Endothelial cell of umbilical vein (primary cell): ENCODE measurements at regions not wholly inside any gene's neighbourhood (a gene's known extent, or its start where the extent isn't known, plus 50 kb on each side); places are given as distances from the start of the nearest gene placed in this dataset.

ENCODE experiments used
- BruUV-seq: library from RNA; stranded (reverse); fragments of 400-500 nt; replicated peaks from 2 replicates; lab custom pipeline; 2021; lab: Mats Ljungman, UMichigan
- CTCF ChIA-PET: fragments of 300-600, 350-600 bp; sonication (Branson Sonifier 250); formaldehyde crosslinking; loops from one replicate; lab custom pipeline; 2021; ENCODE audit warnings: antibody characterized with exemption, inconsistent platforms; lab: Charles Lee
- POLR2A ChIA-PET: fragments of 300-600, 350-600 bp; sonication (Branson Sonifier 250); formaldehyde crosslinking; loops from one replicate; lab custom pipeline; 2021; ENCODE audit warnings: antibody characterized with exemption, inconsistent platforms; lab: Charles Lee
- DNase-seq: peaks from one replicate; pipeline ENCODE4 v3.0.0-alpha.2; 2011; ENCODE audit warnings: low read depth, low spot score
- FAIRE-seq: peaks from 2 replicates; lab custom pipeline; 2011; peaks lifted over from hg19 to GRCh38; lab: Jason Lieb, UNC
- H2AFZ ChIP-seq: 2 replicates; pipeline ENCODE4 v1.6.0; 2012; ENCODE audit warnings: low read depth, low read length, control low read depth, inconsistent platforms
- H3K27ac ChIP-seq: 2 replicates; pipeline ENCODE4 v1.5.1; 2011; ENCODE audit warnings: low read depth, mild to moderate bottlenecking, control low read depth, low read length, moderate library complexity; ENCODE audit not compliant: insufficient read depth
- H3K27me3 ChIP-seq, 2 experiments: 2 replicates each; pipeline versions ENCODE4 v1.6.0 to v1.6.1; 2011; ENCODE audit warnings: low read length in 2 of 2, mixed read lengths in 1 of 2; ENCODE audit not compliant: control insufficient read depth in 2 of 2, insufficient read depth in 2 of 2
- H3K36me3 ChIP-seq, 2 experiments: 2 replicates in 1 of 2; 3 replicates in 1 of 2; pipeline ENCODE4 v1.5.1; 2011; ENCODE audit warnings: low read length in 2 of 2, mild to moderate bottlenecking in 1 of 2, moderate library complexity in 1 of 2; ENCODE audit not compliant: control insufficient read depth in 2 of 2, insufficient read depth in 2 of 2; ENCODE audit errors: extremely low read depth in 1 of 2
- H3K4me1 ChIP-seq: 3 replicates; pipeline ENCODE4 v1.5.1; 2011; ENCODE audit warnings: mild to moderate bottlenecking, low read length; ENCODE audit not compliant: control insufficient read depth, insufficient read depth; ENCODE audit errors: extremely low read depth
- H3K4me2 ChIP-seq: 2 replicates; pipeline ENCODE4 v1.6.1; 2011; ENCODE audit warnings: low read length, control low read depth, mixed read lengths; ENCODE audit not compliant: insufficient read depth
- H3K4me3 ChIP-seq, 3 experiments: fragments of 200-600 bp in 1 of 3; sonication (generic), shearing (Covaris generic) in 1 of 3; replicated peaks in 1 of 3; 2 replicates each; pipeline ENCODE4 v1.5.1; 2011 to 2016; ENCODE audit warnings: control low read depth in 3 of 3, low read length in 3 of 3, mild to moderate bottlenecking in 2 of 3, inconsistent platforms in 1 of 3, low read depth in 1 of 3, moderate library complexity in 1 of 3; ENCODE audit not compliant: insufficient read depth in 1 of 3
- H3K79me2 ChIP-seq: 2 replicates; pipeline ENCODE4 v1.6.0; 2012; ENCODE audit warnings: low read length, inconsistent platforms; ENCODE audit not compliant: control insufficient read depth, insufficient read depth
- H3K9ac ChIP-seq: replicated peaks from 2 replicates; pipeline ENCODE3; 2011; ENCODE audit warnings: low read length, control low read depth; ENCODE audit not compliant: insufficient read depth; ENCODE audit errors: extremely low read depth
- H3K9me1 ChIP-seq: replicated peaks from 3 replicates; pipeline ENCODE4 v1.6.0; 2011; ENCODE audit warnings: mild to moderate bottlenecking, low read length; ENCODE audit not compliant: control insufficient read depth, insufficient read depth; ENCODE audit errors: extremely low read depth
- H3K9me3 ChIP-seq: replicated peaks from 2 replicates; pipeline ENCODE4 v1.5.1; 2012; ENCODE audit warnings: low read length, inconsistent platforms; ENCODE audit not compliant: control insufficient read depth, insufficient read depth
- H4K20me1 ChIP-seq: replicated peaks from 2 replicates; pipeline ENCODE3; 2011; ENCODE audit warnings: mild to moderate bottlenecking, low read length; ENCODE audit not compliant: control insufficient read depth, insufficient read depth; ENCODE audit errors: extremely low read depth
- CTCF ChIP-seq, 2 donors: IDR thresholded peaks; 1 replicate in 1 of 2; 2 replicates in 1 of 2; pipeline ENCODE4 v1.5.1; 2011; ENCODE audit warnings: low read length in 2 of 2, mild to moderate bottlenecking in 2 of 2, moderate library complexity in 2 of 2, control low read depth in 1 of 2, inconsistent platforms in 1 of 2, low read depth in 1 of 2; ENCODE audit not compliant: insufficient read depth in 1 of 2; ENCODE audit errors: extremely low read depth in 1 of 2
- EZH2 ChIP-seq: IDR thresholded peaks from 2 replicates; pipeline ENCODE4 v1.6.1; 2012; ENCODE audit warnings: borderline replicate concordance, low read depth, mild to moderate bottlenecking, moderate library complexity, low read length, inconsistent platforms; ENCODE audit not compliant: severe bottlenecking
- FOS ChIP-seq: IDR thresholded peaks from 2 replicates; pipeline ENCODE4 v1.6.1; 2011; ENCODE audit warnings: mild to moderate bottlenecking, low read length, moderate library complexity, borderline replicate concordance; ENCODE audit not compliant: insufficient read depth
- GATA2 ChIP-seq: IDR thresholded peaks from 2 replicates; pipeline ENCODE4 v1.7.0; 2011; ENCODE audit warnings: low read depth, mild to moderate bottlenecking, moderate library complexity, mixed read lengths, low read length; ENCODE audit not compliant: insufficient read length, insufficient read depth
- JUN ChIP-seq: IDR thresholded peaks from 2 replicates; pipeline ENCODE4 v1.6.1; 2011; ENCODE audit warnings: borderline replicate concordance, low read depth; ENCODE audit not compliant: insufficient read length, insufficient read depth
- MYC ChIP-seq: IDR thresholded peaks from one replicate; pipeline ENCODE4 v1.6.1; 2011; ENCODE audit warnings: mild to moderate bottlenecking, low read depth, low read length
- POLR2A ChIP-seq: IDR thresholded peaks from 2 replicates; pipeline ENCODE4 v1.6.1; 2012; ENCODE audit warnings: low read depth, mild to moderate bottlenecking, control low read depth, low read length
- POLR2AphosphoS5 ChIP-seq: IDR thresholded peaks from 2 replicates; pipeline ENCODE4 v1.6.1; 2012; ENCODE audit warnings: low read depth, mild to moderate bottlenecking, control low read depth, low read length, moderate library complexity; ENCODE audit not compliant: insufficient read depth
- dilution Hi-C: fragments of 300-500 bp; cut with MboI; formaldehyde crosslinking; loops from one replicate; pipeline ENCODE4 v1.15.0; 2019; ENCODE audit warnings: low sequenced_read_pairs; ENCODE audit not compliant: extremely low pct_ligation_motif_present
- intact Hi-C: fragments of 100-400 bp; cut with micrococcal nuclease; formaldehyde crosslinking; loops from one replicate; pipeline ENCODE4 v1.10.0; 2022
- TF ChIP-seq, protein P1 (sequence below): IDR thresholded peaks from 2 replicates; pipeline ENCODE4 v1.6.1; 2011; ENCODE audit not compliant: insufficient read depth, insufficient read length

DNA sequence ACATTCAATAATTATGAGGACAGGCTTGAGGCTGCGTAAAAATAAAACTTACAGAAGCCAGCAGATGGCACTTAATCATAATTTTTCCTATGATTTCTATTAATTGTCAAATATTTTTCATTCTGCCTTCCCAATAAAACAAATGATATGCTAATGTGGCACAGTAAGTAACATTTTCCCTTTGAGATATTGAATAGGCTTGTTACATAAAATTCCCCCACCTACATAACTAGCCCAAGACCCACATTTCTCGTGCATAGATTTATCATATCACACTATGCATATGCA lies 55.4 kb upstream of the PTGFRN start:
- no peaks in the 10 kb centered on the region for H4K20me1 ChIP-seq
- H3K27ac ChIP-seq = peak overlapping the region; percentile 72
- peak overlapping the region; percentile 35 for H3K9ac ChIP-seq
- intact Hi-C loops (loop anchor here (1.0 to 10.0 kb wide), 2 partner anchors 201 to 280 kb away; partner anchors contain the start of gene CD58), dilution Hi-C loops (no loop called here)
- no peaks in the 10 kb centered on the region for H3K27me3 ChIP-seq
- peak overlapping the region; percentile 67 for H3K4me2 ChIP-seq
- POLR2A ChIA-PET = no interaction called here
- TF ChIP-seq MYC = no peak
- TF ChIP-seq FOS = no peak
- TF ChIP-seq POLR2A = no peak
- H3K4me3 ChIP-seq = no peak overlapping the region
- no TSS peak for BruUV-seq
- H3K4me1 ChIP-seq = peaks cover 30% of the 10 kb centered on the region
- no peaks in the 10 kb centered on the region for H3K9me3 ChIP-seq
- no peak for DNase-seq
- no peaks in the 10 kb centered on the region for H3K79me2 ChIP-seq
- CTCF ChIA-PET = interaction anchor here (1.1 to 1.4 kb wide), 8 partner anchors 23 to 274 kb away, joined by 3 to 12 read pairs (median 4); no protein-coding TSS in a partner anchor
- H3K36me3 ChIP-seq = no peaks in the 10 kb centered on the region
- H2AFZ ChIP-seq = no peak overlapping the region
- FAIRE-seq = peak; percentile 75
- H3K9me1 ChIP-seq = no peaks in the 10 kb centered on the region

DNA sequence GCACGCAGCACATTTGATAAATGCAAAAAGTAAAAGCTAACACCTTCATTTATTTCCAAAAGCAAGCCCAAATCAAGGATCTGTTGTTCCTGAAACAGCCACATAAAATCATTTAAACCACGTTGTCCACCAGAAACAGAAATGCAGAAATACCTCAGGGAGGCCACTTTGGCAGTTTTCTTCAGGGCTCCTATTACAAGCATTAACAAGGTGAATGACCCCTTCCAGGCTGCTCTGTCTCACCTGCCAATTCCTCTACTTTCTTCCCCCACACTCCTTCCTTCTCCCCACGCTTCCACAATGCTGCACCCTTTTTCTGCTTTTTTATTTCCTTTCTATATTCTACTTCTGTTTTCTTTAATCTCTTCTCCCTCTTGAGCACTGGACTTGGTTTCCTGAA lies 55.0 kb upstream of the PTGFRN start:
- TF ChIP-seq MYC (no peak), GATA2 (no peak), CTCF (IDR thresholded peaks at IDR 0.05; ENCODE audit: extremely low read depth in 1 of 2, insufficient read depth in 1 of 2, low read depth in 1 of 2, low read length in 2 of 2) (no peak), FOS (no peak), POLR2A (no peak), EZH2 (no peak), POLR2AphosphoS5 (no peak), JUN (no peak)
- TF ChIP-seq, protein P1, sequence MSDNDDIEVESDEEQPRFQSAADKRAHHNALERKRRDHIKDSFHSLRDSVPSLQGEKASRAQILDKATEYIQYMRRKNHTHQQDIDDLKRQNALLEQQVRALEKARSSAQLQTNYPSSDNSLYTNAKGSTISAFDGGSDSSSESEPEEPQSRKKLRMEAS = no peak
- Histone ChIP-seq H3K4me1 (peaks cover 29% of the 10 kb centered on the region), H3K36me3 (no peaks in the 10 kb centered on the region), H3K27me3 (no peaks in the 10 kb centered on the region), H2AFZ (peak overlapping the region; percentile 84), H3K27ac (no peak overlapping the region), H3K4me2 (no peak overlapping the region), H3K9me1 (no peaks in the 10 kb centered on the region), H3K9me3 (no peaks in the 10 kb centered on the region), H3K79me2 (no peaks in the 10 kb centered on the region), H3K9ac (no peak overlapping the region), H3K4me3 (no peak overlapping the region), H4K20me1 (no peaks in the 10 kb centered on the region)
- ChIA-PET CTCF (interaction anchor here (1.5 kb wide), 1 partner anchor 27 kb away, joined by 6 read pairs; no protein-coding TSS in a partner anchor), POLR2A (no interaction called here)
- FAIRE-seq (no peak), DNase-seq (no peak)
- intact Hi-C loops = loop anchor here (1.0 to 10.0 kb wide), 2 partner anchors 201 to 280 kb away; partner anchors contain the start of gene CD58
- BruUV-seq = no TSS peak
- dilution Hi-C loops = no loop called here
